Heart right ventricle (tissue), 16 donors: ENCODE measurements at regions not wholly inside any gene's neighbourhood (a gene's known extent, or its start where the extent isn't known, plus 50 kb on each side); places are given as distances from the start of the nearest gene placed in this dataset.

Experiments used
- ATAC-seq, 8 donors: fragments of 200-7000 bp; cut with Tn5 transposase; one replicate each; pipeline ENCODE4 v1.9.1; 2020; ENCODE audit warnings: mild to moderate bottlenecking in 8 of 8, moderate library complexity in 8 of 8, moderate number of reproducible peaks in 1 of 8
- DNase-seq, 2 donors: peaks; one replicate each; pipeline ENCODE4 v3.0.0-alpha.2; 2020
- H3K27ac ChIP-seq, 10 donors: fragments of 200-600 bp; sonication (generic) in 2 of 10; one replicate each; pipeline versions ENCODE4 v1.5.0 to v1.8.0; 2020 to 2022; ENCODE audit warnings: mild to moderate bottlenecking in 3 of 10
- H3K27me3 ChIP-seq, 7 donors: fragments of 200-600 bp; one replicate each; pipeline ENCODE4 v1.8.0; 2021 to 2022; ENCODE audit warnings: mild to moderate bottlenecking in 2 of 7
- H3K36me3 ChIP-seq, 9 donors: fragments of 200-600 bp; sonication (generic) in 1 of 9; one replicate each; pipeline versions ENCODE4 v1.5.0 to v1.8.0; 2020 to 2022; ENCODE audit warnings: mild to moderate bottlenecking in 2 of 9
- H3K4me1 ChIP-seq, 9 donors: fragments of 200-600 bp; sonication (generic) in 1 of 9; one replicate each; pipeline versions ENCODE4 v1.5.0 to v1.8.0; 2020 to 2022; ENCODE audit warnings: mild to moderate bottlenecking in 4 of 9
- H3K4me3 ChIP-seq, 10 donors: fragments of 200-600 bp; sonication (generic) in 2 of 10; one replicate each; pipeline versions ENCODE4 v1.5.0 to v1.8.0; 2020 to 2022; ENCODE audit warnings: mild to moderate bottlenecking in 7 of 10, moderate library complexity in 2 of 10
- H3K9me3 ChIP-seq, 11 donors: fragments of 200-600 bp in 10 of 11; sonication (generic) in 2 of 11; one replicate each; pipeline versions ENCODE4 v1.5.0 to v1.8.0; 2013 to 2022; ENCODE audit warnings: mild to moderate bottlenecking in 2 of 11, control low read depth in 1 of 11, moderate library complexity in 1 of 11
- WGBS, 2 donors: extraction: QIAGEN DNeasy Blood & Tissue Kit; methylation state at CpG; one replicate each; pipeline ENCODE4 v1.1.7; 2013; ENCODE audit warnings: inconsistent platforms in 1 of 2; 5-methylcytosine and 5-hydroxymethylcytosine counted together
- intact Hi-C, 10 donors: fragments of 100-400 bp; cut with DNase I; formaldehyde crosslinking; loops; one replicate each; pipeline versions ENCODE4 v1.11.1 to v1.14.2; 2022
- TF ChIP-seq, protein P1 (sequence below), 9 donors: fragments of 200-600 bp; sonication (generic) in 2 of 9; IDR thresholded peaks; one replicate each; pipeline versions ENCODE4 v1.5.0 to v1.8.0; 2021 to 2022; ENCODE audit warnings: antibody characterized with exemption in 9 of 9, mild to moderate bottlenecking in 5 of 9, moderate library complexity in 1 of 9
- donor health status: Arrhythmogenic right ventricular cardiomyopathy.
- donor health status: ischemic (EF 13 %, LVEDD 7.1; RV severe dilation, severe dysfunction).
- donor health status: healthy with polysubstance abuse.
- donor health status: DM: no; HTN: yes; CAD: no.
- donor health status: DM: no; HTN: no; CAD: no.
- donor health status: ischemic (EF 25% LVEDD 6.9; RV normal size, moderate dysfunction).
- donor health status: ischemic (EF 25% LVEDD 5.7; RV mildly dilated, moderate dysfunction).
- donor health status: healthy.
- donor health status: DM: yes; HTN: yes; CAD: no.
- donor health status: Ischemic cardiomyopathy.
- donor health status: ischemic (EF 35%, LVEDD 5.7; RV mildly dilated, moderate dysfunction).
- donor health status: nonischemic (EF 11% LVEDD 7.7; RV severe dilation, severe dysfunction).
- donor health status: DM: yes; HTN: yes; CAD: no.
- donor health status: PGD.
- donor health status: ischemic (EF 29% LVEDD 5.4; RV normal size, mild dysfunction).
- donor health status: nonischemic (EF 23%, LVEDD 6.1; RV moderate dilation, normal function).

DNA sequence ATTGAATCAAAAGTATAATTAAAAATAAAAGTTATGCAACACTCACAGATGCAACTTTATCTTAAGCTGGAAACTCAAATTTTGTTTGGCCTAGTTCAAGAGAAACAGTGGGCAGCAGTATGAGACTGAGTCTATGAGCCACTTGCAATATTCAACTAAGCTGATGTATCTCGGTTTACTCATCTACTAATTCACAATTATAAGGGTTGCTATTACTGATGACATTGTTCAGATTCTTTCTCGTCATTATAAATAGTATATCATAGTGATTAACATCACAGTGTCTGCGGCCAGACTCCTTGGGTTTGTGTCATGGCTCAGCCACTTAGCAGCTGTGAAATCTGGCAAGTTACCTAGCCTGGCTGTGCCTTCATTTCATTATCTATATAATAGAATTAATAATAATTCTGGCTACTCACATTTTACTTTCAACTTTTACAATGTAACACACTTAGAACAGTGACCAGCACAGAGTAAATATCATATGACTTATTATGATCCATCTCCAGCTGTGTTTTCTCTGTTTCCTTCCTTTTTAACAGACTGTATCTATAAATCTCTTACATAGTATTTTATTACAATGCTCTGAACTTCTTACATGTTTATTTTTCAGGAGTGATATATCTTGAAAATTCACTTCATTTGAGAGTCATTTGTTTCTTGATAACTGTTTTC, 194.3 kb upstream of the RGS18 start:
- WGBS, 2 donors = 22 to 26% methylated on average over 3 of the region's 3 CpGs
- no peaks in the 10 kb centered on the region for H3K36me3 ChIP-seq
- ATAC-seq (peak in 6 of 8 donors; percentile 15 to 80 (median 50)), DNase-seq (no peak)
- H3K4me3 ChIP-seq = no peak overlapping the region
- H3K9me3 ChIP-seq = no peaks in the 10 kb centered on the region
- peak overlapping the region in 1 of 10 donors; percentile 3 for H3K27ac ChIP-seq
- no peaks in the 10 kb centered on the region for H3K27me3 ChIP-seq
- TF ChIP-seq, protein P1, sequence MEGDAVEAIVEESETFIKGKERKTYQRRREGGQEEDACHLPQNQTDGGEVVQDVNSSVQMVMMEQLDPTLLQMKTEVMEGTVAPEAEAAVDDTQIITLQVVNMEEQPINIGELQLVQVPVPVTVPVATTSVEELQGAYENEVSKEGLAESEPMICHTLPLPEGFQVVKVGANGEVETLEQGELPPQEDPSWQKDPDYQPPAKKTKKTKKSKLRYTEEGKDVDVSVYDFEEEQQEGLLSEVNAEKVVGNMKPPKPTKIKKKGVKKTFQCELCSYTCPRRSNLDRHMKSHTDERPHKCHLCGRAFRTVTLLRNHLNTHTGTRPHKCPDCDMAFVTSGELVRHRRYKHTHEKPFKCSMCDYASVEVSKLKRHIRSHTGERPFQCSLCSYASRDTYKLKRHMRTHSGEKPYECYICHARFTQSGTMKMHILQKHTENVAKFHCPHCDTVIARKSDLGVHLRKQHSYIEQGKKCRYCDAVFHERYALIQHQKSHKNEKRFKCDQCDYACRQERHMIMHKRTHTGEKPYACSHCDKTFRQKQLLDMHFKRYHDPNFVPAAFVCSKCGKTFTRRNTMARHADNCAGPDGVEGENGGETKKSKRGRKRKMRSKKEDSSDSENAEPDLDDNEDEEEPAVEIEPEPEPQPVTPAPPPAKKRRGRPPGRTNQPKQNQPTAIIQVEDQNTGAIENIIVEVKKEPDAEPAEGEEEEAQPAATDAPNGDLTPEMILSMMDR (IDR thresholded peaks at IDR 0.05) = no peak
- H3K4me1 ChIP-seq = peaks cover 0 to 11% (median 5%) of the 10 kb centered on the region in 9 donors
- intact Hi-C loops = no loop called here

DNA sequence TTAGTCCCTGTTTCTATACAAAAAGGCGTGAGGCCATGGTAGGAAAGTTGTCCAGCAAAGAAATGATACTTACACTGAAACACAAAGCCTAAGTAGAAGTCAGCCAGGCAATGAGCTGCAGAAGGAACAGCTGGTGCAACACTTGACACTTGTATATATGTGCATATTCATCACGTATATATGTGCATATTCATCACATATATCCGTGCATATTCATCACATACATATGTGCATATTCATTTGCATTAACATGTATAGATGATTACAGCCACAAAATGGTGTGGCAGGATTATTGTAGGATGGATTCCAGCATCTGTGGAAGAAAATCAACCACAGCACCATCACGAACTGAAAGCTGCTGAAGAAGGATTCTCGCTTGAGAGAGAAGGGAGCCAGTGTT, 189.0 kb upstream of the RGS18 start:
- intact Hi-C loops = no loop called here
- no peak overlapping the region for H3K4me3 ChIP-seq
- WGBS, 2 donors = 84 to 88% methylated on average over 5 of the region's 5 CpGs
- peaks cover 0 to under 1% (median 0%) of the 10 kb centered on the region in 9 donors for H3K4me1 ChIP-seq
- ATAC-seq (no peak), DNase-seq (no peak)
- no peak overlapping the region for H3K27ac ChIP-seq
- H3K36me3 ChIP-seq = no peaks in the 10 kb centered on the region
- H3K9me3 ChIP-seq = peaks cover 0 to 6% (median 0%) of the 10 kb centered on the region in 11 donors
- TF ChIP-seq, protein P1 (IDR thresholded peaks at IDR 0.05) = no peak
- H3K27me3 ChIP-seq = no peaks in the 10 kb centered on the region

DNA sequence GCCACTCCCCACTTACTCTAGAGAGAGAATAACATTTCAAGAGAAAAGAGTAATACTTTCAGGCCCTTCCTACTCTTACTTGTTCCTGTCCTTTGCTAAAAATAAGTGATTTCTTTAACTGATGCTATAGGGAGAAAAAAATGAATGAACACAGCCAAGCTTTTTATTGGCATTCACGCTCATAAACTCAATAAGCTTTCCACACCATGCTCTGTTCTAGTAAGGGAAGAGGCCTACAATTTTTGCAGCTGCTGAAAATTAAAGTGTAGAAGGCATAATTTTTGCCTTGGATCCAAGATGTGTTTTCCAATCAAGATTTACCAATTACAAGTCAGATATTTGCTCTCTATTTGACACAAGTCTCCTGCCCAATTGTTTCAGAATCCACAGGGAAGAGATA, 188.1 kb upstream of the RGS18 start:
- H3K27ac ChIP-seq = no peak overlapping the region
- H3K36me3 ChIP-seq = no peaks in the 10 kb centered on the region
- TF ChIP-seq, protein P1 (IDR thresholded peaks at IDR 0.05) = no peak
- no peaks in the 10 kb centered on the region for H3K4me1 ChIP-seq
- peaks cover 0 to 7% (median 0%) of the 10 kb centered on the region in 11 donors for H3K9me3 ChIP-seq
- no peak for ATAC-seq
- no peak overlapping the region for H3K4me3 ChIP-seq
- 71 to 72% methylated on average over 1 of the region's 1 CpG for whole genome bisulfite sequencing, 2 donors
- DNase-seq = no peak
- H3K27me3 ChIP-seq = no peaks in the 10 kb centered on the region
- intact Hi-C loops = no loop called here

DNA sequence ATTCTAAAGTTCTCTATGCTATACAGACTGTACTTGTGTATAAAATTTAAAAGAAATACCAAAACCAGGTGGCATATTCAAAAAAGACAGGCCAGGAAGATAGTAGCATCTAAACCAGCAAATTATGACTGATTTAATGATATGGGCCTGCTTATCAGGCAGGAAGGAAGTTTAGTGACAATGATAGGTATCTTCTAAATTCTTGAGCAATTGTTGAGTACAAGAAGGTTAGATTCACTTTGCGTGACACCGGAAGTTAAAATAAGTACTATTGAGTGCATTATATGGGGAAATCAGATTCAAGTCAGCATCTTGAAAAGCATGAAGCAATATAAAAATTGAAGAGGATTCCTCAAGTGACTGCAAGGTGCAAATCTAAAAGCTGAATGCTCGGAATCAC, 186.8 kb upstream of the RGS18 start:
- H3K27me3 ChIP-seq = no peaks in the 10 kb centered on the region
- no peaks in the 10 kb centered on the region for H3K4me1 ChIP-seq
- peaks cover 0 to 7% (median 0%) of the 10 kb centered on the region in 11 donors for H3K9me3 ChIP-seq
- WGBS, 2 donors = 81 to 90% methylated on average over 3 of the region's 3 CpGs
- H3K27ac ChIP-seq = no peak overlapping the region
- no peaks in the 10 kb centered on the region for H3K36me3 ChIP-seq
- TF ChIP-seq, protein P1 (IDR thresholded peaks at IDR 0.05) = no peak
- H3K4me3 ChIP-seq = no peak overlapping the region
- DNase-seq (no peak), ATAC-seq (no peak)
- intact Hi-C loops = no loop called here
